COLO668 (cell line): ENCODE measurements at regions not wholly inside any gene's neighbourhood (a gene's known extent, or its start where the extent isn't known, plus 50 kb on each side); places are given as distances from the start of the nearest gene placed in this dataset.

Experiments
- DNase-seq: peaks from one replicate; lab custom pipeline; 2025; ENCODE audit not compliant: unreplicated experiment; lab: John Stamatoyannopoulos, UW

GRCh38 chr11:32200136-32200847, 109.4 kb downstream of the RCN1 start:
- no peak for DNase-seq

- no peak for DNase-seq
Observed at GRCh38 chr11:32204751-32205150, 113.9 kb downstream of the RCN1 start.

- no peak for DNase-seq
Observed at GRCh38 chr11:32210556-32210955, 119.7 kb downstream of the RCN1 start.

- no peak for DNase-seq
Observed at GRCh38 chr11:32213223-32213622, 122.3 kb downstream of the RCN1 start.

GRCh38 chr11:32215157-32215556, 124.3 kb downstream of the RCN1 start:
- DNase-seq: no peak

- DNase-seq: no peak
Observed at GRCh38 chr11:32216749-32217148, 125.9 kb downstream of the RCN1 start.

- DNase-seq: no peak
Observed at GRCh38 chr11:32219320-32219719, 128.4 kb downstream of the RCN1 start.

- no peak for DNase-seq
Observed at GRCh38 chr11:32221476-32222032, 130.7 kb downstream of the RCN1 start.

- no peak for DNase-seq
Observed at GRCh38 chr11:32224580-32224979, 133.7 kb downstream of the RCN1 start.

GRCh38 chr11:32225571-32226285, 134.9 kb downstream of the RCN1 start:
- DNase-seq: no peak

GRCh38 chr11:32226480-32226879, 135.6 kb downstream of the RCN1 start:
- no peak for DNase-seq

- no peak for DNase-seq
Observed at GRCh38 chr11:32229576-32230240, 138.8 kb downstream of the RCN1 start.

- DNase-seq: no peak
Observed at GRCh38 chr11:32231909-32232493, 141.1 kb downstream of the RCN1 start.

- DNase-seq: no peak
Observed at GRCh38 chr11:32232516-32232915, 141.6 kb downstream of the RCN1 start.

- no peak for DNase-seq
Observed at GRCh38 chr11:32233276-32233675, 142.4 kb downstream of the RCN1 start.

- no peak for DNase-seq
Observed at GRCh38 chr11:32233928-32234327, 143.1 kb downstream of the RCN1 start.

GRCh38 chr11:32244453-32244852, 153.6 kb downstream of the RCN1 start:
- no peak for DNase-seq

- no peak for DNase-seq
Observed at GRCh38 chr11:32253706-32254105, 162.8 kb downstream of the RCN1 start.

GRCh38 chr11:32255841-32256240, 165.0 kb downstream of the RCN1 start:
- no peak for DNase-seq

- DNase-seq: no peak
Observed at GRCh38 chr11:32256466-32256865, 165.6 kb downstream of the RCN1 start.

GRCh38 chr11:32259641-32260081, 168.8 kb downstream of the RCN1 start:
- no peak for DNase-seq
